HFFc6 (cell line): ENCODE measurements at regions not wholly inside any gene's neighbourhood (a gene's known extent, or its start where the extent isn't known, plus 50 kb on each side); places are given as distances from the start of the nearest gene placed in this dataset.

Experiments
- DNase-seq: peaks from one replicate; pipeline ENCODE4 v3.0.0-alpha.2; 2018
- H3K27ac Mint-ChIP-seq: 2 replicates; pipeline ENCODE4 v1.8.0; 2020; ENCODE audit warnings: mild to moderate bottlenecking, mixed read lengths
- H3K27me3 Mint-ChIP-seq: 2 replicates; pipeline ENCODE4 v1.8.0; 2021; ENCODE audit warnings: mild to moderate bottlenecking, moderate library complexity, mixed read lengths; ENCODE audit not compliant: insufficient read depth
- H3K36me3 Mint-ChIP-seq: 2 replicates; pipeline ENCODE4 v1.8.0; 2021; ENCODE audit warnings: low read depth, mixed read lengths
- H3K4me1 Mint-ChIP-seq: 2 replicates; pipeline ENCODE4 v1.8.0; 2020; ENCODE audit warnings: low read depth, mixed read lengths
- H3K4me3 Mint-ChIP-seq: 2 replicates; pipeline ENCODE4 v1.8.0; 2020; ENCODE audit warnings: mild to moderate bottlenecking, moderate library complexity, mixed read lengths
- H3K9me3 Mint-ChIP-seq: 2 replicates; pipeline ENCODE4 v1.8.0; 2020; ENCODE audit warnings: mild to moderate bottlenecking, mixed read lengths
- CTCF ChIP-seq: fragments of 200-600 bp; sonication (generic); IDR thresholded peaks from 2 replicates; pipeline ENCODE4 v1.5.0; 2021; ENCODE audit warnings: antibody characterized with exemption, mild to moderate bottlenecking

GRCh38 chr3:180264479-180264878, 227.7 kb upstream of the PEX5L start:
- TF ChIP-seq CTCF: no peak
- DNase-seq: no peak
- Mint-ChIP-seq H3K9me3 (peaks cover 32% of the 10 kb centered on the region), H3K4me1 (peaks cover 52% of the 10 kb centered on the region), H3K27ac (no peak overlapping the region), H3K36me3 (peaks cover 27% of the 10 kb centered on the region), H3K27me3 (no peaks in the 10 kb centered on the region), H3K4me3 (no peak overlapping the region)

- no peaks in the 10 kb centered on the region for H3K27me3 Mint-ChIP-seq
- H3K4me1 Mint-ChIP-seq: peaks cover 52% of the 10 kb centered on the region
- DNase-seq: peak; percentile 78
- H3K36me3 Mint-ChIP-seq: peaks cover 17% of the 10 kb centered on the region
- H3K4me3 Mint-ChIP-seq: peak overlapping the region; percentile 71
- TF ChIP-seq CTCF: no peak
- H3K9me3 Mint-ChIP-seq: peaks cover 21% of the 10 kb centered on the region
- H3K27ac Mint-ChIP-seq: peak overlapping the region; percentile 77
Observed at GRCh38 chr3:180265551-180265950, 228.8 kb upstream of the PEX5L start.

GRCh38 chr3:180267202-180267843, 230.6 kb upstream of the PEX5L start:
- Mint-ChIP-seq H3K4me1 (peaks cover 52% of the 10 kb centered on the region), H3K36me3 (peaks cover 10% of the 10 kb centered on the region), H3K27me3 (no peaks in the 10 kb centered on the region; the same call in 1 of the 2 replicates), H3K27ac (peak overlapping the region; percentile 77), H3K9me3 (peaks cover 13% of the 10 kb centered on the region), H3K4me3 (peak overlapping the region; percentile 72)
- no peak for TF ChIP-seq CTCF
- no peak for DNase-seq

- H3K9me3 Mint-ChIP-seq: peaks cover 10% of the 10 kb centered on the region
- no peak for TF ChIP-seq CTCF
- no peak overlapping the region for H3K4me3 Mint-ChIP-seq
- peak overlapping the region; percentile 70 for H3K27ac Mint-ChIP-seq
- no peaks in the 10 kb centered on the region; the same call in 1 of the 2 replicates for H3K27me3 Mint-ChIP-seq
- H3K4me1 Mint-ChIP-seq: peaks cover 50% of the 10 kb centered on the region
- DNase-seq: no peak
- peaks cover 8% of the 10 kb centered on the region for H3K36me3 Mint-ChIP-seq
Observed at GRCh38 chr3:180274536-180274935, 237.8 kb upstream of the PEX5L start.

- H3K36me3 Mint-ChIP-seq: peaks cover 8% of the 10 kb centered on the region
- H3K27ac Mint-ChIP-seq: peak overlapping the region; percentile 70
- TF ChIP-seq CTCF: no peak
- no peak for DNase-seq
- H3K4me3 Mint-ChIP-seq: peak overlapping the region; percentile 6; the same call in 1 of the 2 replicates
- peaks cover 10% of the 10 kb centered on the region for H3K9me3 Mint-ChIP-seq
- peaks cover 54% of the 10 kb centered on the region for H3K4me1 Mint-ChIP-seq
- H3K27me3 Mint-ChIP-seq: no peaks in the 10 kb centered on the region; the same call in 1 of the 2 replicates
Observed at GRCh38 chr3:180275176-180275575, 238.4 kb upstream of the PEX5L start.
